DMS153 treated with DMSO at 0.1 percent for 48 hours (cell line): ENCODE measurements at regions not wholly inside any gene's neighbourhood (a gene's known extent, or its start where the extent isn't known, plus 50 kb on each side); places are given as distances from the start of the nearest gene placed in this dataset.

Experiments used
- DNase-seq: peaks from one replicate; lab custom pipeline; 2025; ENCODE audit not compliant: unreplicated experiment; lab: John Stamatoyannopoulos, UW

DNA sequence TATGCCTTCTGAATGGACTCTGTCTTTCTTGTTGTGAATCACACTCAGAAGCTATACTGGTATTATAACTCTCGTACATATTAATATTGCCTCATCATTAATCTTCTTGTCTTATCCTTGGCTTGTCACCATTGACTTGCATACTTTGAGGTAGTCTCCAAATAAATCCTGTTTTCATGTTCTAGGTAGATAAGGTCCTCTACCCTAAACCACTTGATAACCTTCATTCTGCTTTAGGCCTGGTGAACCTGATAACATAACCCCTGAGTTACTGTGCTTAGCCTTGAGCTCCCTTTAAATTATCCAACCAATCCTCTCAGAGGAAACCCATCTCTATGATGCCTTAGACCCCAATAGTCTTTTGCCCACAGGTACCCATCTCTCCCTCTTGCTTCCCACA is 1162.3 kb downstream of the SLITRK1 start:
- DNase-seq: no peak

DNA sequence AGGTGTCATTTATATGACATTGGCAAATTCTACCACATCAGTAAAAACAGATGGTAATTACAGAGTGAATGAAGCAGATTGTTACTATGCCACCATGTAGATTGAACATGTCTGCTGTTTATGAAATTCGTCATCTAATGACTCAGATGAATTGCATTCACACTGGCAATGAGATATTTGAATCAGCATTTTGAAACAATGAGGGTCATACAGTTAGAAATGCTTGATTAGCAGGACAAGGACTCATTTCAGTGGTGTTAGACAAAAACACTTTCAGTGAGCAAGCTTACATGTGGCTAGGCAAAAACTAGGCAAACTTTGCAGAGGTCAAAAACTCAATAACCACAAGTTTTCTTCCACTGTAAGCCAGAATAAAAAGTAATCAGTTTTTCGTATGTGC is 1165.0 kb downstream of the SLITRK1 start:
- DNase-seq: no peak

DNA sequence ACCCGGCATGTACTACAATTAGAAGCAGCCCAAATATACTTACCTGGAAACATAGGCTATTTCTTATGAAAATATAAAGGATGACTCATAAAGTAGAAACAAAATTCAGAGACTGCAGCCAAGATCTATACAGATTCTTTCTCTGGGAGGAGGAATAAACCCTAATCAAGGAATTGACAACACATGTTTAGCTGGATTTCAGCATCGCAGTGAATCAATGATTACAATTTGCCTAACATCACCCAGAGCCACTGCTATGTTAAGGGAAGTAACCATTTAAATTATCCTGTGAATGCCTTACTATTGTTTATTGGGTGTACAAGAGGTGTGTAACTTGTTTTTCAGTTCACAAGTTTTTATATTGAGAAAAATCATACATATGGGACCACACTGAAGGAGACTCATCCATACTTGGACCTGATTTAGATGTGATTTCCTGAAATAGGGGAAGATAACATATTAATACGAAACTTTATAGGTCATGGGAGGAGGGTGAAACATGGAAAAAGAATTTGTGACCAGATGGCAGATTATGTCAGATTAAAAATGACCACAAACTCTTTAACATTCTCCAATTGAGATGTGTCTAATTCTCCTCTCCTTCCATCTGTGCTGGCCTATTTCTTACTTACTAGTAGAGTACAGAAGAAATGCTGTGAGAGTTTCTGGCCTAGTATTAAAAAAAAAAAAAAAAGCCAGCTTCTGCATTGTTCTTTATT is 1168.4 kb downstream of the SLITRK1 start:
- DNase-seq: no peak

DNA sequence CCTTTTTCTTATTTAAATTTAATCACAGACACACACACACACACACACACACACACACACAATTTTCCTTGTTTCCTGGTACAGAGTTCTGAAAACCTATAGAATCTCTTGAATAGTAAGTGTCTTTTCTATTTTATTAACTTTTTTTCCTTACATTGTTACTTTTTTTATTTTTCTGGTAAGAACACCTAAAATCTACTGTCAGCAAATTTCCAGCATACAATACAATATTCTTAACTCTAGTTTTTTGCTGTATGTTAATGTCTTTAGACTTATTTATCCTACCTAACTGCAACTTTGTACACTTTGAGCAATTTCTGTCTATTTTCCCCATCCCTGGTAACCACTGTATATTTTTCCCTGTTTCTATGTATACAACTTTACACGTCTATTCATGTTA is 1179.8 kb downstream of the SLITRK1 start:
- DNase-seq: no peak

DNA sequence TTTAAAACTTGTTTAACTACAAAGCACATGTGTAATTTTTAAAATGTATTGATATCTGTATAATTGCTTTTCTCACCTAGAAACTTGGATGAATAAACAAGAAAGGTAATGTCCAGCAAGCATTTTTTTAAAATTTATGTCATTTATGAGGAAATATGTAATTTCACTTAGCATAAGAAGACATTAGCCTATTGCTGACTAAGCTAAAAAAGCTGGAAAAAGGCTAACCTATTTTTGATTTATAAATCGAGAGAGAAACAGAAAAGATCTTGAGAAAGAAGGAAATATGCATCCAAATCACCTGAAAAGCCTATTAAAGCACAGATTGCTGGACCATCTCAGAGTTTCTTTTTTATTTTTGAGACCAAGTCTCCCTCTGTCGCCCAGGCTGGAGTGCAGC is 1181.3 kb downstream of the SLITRK1 start:
- DNase-seq: no peak

DNA sequence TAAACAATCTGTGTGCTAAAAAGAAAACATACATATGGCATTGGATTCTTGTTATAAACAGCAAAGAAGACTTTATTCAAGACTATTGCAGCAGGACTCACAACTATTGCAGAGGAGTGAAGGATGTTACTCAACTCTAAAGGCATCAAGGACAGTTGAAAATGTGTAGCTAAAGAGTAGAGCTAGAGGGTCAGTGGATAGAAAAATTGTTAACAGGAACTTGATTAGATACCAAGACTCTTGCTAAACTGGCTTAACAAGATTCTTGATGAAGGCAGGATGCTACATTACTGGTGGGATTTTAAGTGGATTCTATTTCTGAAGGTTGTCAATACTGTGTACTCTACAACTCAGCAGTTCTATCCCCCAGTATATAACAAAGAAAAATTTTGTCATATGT is 1183.3 kb downstream of the SLITRK1 start:
- no peak for DNase-seq

DNA sequence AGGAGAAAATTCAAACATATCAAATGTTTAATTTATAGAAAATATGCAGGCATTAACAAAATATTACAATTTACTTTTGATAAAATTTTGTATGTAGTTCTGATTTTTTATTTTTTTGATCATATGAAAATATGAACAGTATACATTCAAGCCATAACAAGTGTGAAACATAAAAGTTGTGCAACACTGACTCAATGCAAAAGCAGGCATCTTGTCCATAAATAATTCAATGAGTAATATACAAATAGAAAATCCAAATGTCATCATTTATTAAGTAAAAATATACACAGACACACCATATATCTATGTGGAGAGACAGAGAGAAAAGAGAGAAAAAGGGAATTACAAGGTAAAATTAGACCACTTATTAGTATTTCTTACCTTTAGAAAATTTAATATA is 1183.9 kb downstream of the SLITRK1 start:
- DNase-seq: no peak

DNA sequence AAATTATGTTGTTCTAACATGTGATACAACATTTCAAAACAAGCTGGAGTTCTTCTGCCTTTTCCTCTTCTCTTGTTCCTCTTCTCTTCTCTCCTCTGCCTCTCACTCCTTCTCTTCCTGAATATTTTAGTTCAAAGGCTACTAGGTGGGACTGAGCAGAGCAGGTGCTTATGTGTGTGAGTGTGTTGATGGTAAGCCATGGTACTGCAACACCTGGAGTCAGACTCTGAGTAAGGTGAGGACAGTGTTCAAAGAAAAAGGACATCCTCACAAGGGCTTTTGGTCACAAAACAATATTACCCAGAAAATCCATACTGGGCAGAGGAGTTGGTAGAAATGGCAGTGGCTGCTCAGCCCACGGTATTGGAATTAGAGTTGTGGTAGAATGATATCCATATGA is 1188.7 kb downstream of the SLITRK1 start:
- DNase-seq: no peak

DNA sequence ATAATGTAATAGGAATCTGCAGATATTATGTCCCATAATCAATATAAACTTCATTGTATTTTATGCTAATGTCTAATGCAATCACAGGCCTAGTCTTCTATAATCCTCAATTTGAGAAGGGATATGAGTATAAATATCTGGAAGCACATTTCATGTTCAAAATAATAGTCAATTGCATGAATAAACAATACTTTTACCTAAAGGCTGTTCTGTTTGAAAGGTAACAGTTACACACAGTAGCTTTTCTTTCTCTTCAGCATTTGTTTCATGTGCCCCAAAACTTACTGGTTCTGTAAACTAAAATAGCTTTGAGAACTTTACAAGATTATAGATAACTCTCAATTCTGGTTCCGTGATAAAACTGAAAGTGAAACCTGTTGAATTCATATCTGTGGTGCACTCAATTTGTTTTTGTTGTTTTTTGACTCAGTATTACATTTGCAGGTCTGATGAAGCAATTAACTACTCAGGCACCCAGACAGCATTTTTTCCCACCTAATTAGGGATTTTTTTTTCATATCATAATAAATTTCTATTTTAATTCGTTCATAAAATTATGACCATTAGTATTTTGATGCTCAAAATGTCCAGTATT is 1193.8 kb downstream of the SLITRK1 start:
- DNase-seq: no peak

DNA sequence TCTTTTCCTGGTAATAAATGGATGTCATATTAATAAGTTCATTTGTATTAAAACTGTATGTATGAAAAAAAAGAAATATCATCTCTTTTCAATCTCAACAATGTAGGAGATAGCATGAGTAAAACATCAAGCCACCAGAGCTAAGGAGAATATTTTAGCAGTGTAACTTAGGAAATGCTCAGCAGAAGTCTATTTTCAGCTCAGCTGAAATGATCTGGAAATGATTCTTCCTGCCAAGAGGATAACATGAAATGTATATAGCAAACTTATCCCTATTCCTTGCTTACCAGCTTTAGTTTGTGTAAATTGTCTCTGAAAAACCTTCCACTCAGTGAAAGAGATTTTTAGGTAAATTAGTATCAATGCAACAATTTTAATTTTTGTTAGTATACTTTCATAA is 1194.4 kb downstream of the SLITRK1 start:
- DNase-seq: no peak

DNA sequence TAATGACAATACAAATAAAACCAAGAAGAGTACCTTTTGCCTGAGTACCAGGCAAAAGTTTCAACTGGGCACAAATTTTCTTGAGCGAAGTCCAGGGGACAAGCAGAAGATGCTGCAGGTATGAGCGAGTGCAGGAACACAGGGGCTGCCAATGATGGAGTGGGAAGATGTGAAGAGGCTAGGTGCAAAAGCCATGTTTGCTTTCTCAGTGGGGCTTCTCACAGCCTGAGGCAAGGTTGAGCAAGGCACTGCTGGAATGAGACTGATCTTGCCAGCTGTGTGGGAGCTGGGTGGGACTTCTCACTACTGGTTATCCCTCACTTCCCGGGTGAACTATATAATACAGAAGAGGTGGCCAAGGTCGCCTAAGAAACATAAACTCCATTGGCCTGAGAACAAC is 1200.7 kb downstream of the SLITRK1 start:
- no peak for DNase-seq

DNA sequence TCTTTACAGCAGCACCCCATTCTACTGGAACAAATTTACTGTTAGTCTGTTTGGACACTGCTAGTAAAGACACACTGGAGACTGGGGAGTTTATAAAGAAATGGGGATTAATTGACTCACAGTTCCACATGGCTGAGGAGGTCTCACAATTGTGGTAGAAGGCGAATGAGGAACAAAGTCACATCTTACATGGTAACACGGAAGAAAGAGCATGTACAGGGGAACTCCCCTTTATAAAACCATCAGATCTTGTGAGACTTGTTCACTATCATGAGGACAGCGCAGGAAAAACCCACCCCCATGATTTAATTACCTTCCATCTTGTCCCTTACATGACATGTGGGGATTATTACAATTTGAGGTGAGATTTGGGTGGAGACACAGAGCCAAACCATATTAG is 1204.2 kb downstream of the SLITRK1 start:
- DNase-seq: no peak

DNA sequence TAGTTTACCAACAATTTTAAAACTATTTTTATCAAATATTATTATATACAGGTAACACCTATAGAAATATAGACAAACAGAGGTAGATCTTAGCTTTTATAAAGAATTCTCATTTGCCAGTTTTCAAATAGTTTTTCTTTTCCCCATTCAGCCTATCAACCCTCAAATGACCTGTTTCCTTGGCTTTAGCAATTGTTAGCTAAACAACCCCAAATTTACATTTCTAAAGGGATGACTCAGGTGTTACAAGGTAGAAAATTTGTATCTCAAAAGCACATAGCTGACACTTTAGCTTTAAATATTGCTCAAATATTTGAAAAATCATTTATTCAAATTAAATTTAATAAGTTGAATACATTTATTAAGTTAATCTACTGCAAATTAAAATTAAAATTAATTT is 1207.2 kb downstream of the SLITRK1 start:
- no peak for DNase-seq

DNA sequence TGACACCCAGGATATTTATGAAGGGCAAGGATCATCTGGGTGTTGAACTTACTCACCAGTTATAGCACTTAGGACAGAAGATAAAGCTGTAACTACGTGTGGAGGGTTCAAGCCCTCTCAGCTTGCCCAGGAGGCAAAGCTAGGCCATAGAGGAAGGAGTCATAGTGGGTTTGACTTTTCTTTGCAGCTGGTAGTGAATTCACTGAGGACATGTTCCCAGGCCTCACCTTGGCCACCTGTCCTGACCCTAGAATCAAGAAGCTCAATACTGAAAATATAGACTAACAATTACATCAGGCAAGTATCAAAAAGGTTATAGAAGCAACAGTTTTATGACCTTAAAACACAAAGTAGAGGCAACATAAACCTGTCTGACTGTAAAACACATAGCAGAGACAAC is 1207.7 kb downstream of the SLITRK1 start:
- no peak for DNase-seq

DNA sequence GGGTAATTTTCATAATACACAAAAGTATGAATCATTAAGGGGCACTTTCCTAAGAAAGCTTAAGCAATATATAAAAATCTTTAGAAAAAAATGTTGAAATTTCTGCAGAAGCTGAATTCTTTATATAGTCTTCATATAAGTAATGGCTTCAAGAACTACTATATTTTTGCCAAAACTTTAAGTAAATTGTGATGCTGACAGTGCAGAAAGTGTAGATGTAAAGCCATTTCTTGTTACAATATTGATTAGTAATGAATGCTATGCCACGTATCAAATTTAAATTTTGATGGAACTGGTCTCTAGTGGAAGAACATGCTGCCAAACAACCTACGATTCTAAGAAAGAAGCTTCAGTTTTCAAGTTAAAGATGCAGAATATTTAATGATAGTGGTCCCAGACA is 1210.0 kb downstream of the SLITRK1 start:
- no peak for DNase-seq

DNA sequence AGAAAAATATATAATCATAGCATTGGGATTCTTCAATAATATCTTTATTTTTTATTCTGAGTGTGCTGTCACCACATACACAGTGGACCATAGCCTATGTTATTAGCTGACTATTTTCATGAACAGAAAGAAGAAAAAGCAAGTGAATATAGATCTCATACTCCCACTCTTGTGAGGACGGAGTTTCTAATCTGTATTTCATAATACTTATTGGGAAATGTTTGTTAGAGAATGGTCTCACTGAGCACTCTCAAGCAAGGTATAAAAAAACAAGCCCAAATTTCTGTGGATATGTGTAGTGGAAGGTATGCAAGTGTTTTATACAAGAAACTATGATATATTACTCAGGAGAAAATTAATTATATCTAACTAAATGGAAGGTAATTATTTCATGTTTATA is 1218.1 kb downstream of the SLITRK1 start:
- no peak for DNase-seq

DNA sequence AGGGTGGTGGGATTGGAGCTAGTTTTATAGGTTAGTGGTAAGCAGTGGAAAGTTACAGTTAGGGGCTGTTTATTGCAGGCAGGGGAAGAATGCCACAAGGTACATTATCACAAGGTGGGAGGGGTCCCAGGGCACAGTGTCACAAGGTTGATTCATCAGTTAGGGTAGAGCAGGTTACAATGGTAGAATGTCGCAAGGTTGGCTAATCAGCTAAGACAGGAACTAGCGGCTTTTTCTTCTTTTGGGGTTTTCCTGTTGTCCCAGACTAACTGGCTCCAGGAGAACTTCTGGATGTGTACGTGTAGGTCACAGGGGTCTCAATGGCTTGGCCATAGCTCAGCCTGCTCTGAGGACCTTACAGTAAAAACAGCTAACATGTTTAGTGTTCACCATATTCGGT is 1221.1 kb downstream of the SLITRK1 start:
- no peak for DNase-seq

DNA sequence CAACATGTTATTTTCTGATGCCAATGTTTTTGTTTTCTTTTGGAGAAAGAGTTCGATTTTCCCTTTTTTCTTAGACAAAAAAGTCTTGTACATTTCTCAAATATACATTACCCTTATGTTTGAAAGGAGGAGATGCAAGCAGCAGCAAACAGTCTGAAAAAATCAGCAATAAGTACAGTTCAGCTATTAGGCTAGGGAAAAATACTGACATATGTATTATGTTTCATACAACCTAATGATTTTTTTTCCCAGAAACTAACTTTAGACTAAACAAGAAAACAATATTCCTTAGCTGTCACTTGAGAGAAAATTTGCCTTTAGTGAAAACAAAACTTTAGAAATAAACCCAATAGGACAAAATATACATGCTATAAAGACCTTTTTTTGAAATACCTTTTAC is 1223.5 kb downstream of the SLITRK1 start:
- no peak for DNase-seq

DNA sequence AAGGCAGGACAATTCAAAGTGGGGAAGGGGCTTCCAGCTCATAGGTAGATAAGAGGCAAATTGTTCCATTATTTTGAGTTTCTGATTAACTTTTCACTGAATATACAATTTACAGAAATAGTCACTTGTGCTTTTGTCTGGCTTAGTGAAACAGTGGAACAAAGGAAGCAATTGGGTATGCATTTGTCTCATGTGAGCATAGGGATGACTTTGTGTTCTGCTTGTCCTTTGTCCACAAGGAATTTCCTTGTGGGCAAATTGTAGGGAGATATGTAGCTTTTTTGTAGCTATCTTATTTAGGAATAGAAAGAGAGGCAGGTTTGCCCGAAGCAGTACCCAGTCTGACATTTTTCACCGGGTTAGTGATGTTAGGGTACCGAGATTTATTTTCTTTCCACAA is 1224.8 kb downstream of the SLITRK1 start:
- no peak for DNase-seq

DNA sequence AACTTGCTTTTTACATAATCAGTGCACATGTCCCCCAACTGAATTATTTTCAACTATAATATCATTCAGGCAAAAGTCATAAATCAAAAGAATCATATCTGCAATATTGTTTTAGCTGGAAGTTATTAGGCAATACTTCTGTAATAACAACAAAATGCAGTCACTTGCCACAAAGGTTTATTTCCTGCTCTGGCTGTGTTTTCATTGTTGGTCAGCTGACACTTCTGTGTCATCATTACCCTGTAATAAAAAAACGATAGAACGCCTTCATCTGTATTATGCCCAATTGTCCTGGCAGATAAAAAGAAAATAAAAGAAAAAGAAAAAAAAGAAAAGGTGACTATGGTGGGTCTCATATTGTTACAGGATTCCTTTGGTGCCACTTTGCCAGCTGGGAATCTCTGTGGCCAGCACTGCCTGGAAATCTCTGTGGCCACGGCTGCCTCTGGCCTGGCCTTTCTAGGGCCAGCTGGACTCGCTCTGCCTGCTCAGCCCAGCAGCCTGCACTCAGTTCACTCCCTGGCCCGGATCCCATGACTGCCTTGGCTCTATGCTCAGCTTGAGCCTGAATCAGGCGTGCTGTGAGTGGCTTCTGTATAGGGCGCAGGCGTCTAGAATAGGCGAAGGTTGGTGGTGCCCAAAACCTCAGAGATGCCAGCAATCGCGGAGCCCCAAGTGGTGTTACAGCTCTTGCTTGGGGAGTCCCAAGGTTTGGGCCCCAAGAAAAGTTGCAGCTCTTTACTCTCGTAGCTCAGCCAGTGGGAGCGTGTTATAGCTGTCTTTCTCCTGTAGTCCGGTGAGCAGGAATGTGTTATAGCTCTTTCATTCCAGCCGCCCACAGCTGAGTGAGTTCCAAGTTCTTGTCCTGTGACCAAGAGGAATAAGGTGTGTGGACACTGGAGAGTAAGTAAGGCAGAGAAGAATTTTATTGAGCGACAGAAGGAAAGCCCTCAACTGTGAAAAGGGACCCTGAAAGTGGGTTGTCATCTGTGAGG is 1227.1 kb downstream of the SLITRK1 start:
- DNase-seq: no peak

DNA sequence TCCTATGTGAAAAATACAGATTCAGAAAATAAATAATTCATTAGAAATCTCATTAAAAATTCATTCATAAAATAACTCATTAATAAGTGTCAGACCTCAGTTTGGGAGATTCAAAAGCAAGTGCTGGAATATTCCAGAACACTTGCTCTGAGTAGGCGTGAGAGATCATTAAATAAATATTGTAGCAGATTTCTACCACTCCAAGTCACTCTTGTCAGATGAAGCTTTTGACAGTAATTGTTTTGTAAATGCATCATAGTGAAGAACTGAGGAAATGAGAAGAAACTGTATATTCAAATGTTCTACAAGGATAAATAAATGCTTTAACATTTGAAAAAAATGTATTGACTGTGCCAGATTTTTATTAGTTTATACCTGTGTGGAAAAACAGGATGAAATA is 1228.1 kb downstream of the SLITRK1 start:
- DNase-seq: no peak

DNA sequence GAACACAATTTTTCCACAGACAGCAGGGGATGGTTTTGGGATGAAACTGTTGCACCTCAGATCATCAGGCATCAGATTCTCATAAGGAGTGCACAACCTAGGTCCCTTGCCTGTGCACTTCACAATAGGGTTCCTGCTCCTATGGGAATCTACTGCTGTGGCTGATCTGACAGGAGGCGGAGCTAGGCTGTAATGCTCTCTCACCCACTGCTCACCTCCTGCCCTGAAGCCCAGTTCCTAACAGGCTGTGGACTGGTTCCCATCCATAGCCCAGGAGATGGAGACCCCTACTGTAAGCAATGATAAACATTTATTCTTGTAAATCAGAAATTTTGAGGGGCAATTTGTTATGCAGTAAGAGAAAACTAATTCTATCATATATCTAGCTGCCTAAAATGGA is 1234.7 kb downstream of the SLITRK1 start:
- no peak for DNase-seq
